WI38 (cell line): ENCODE measurements at regions not wholly inside any gene's neighbourhood (a gene's known extent, or its start where the extent isn't known, plus 50 kb on each side); places are given as distances from the start of the nearest gene placed in this dataset.

Experiments
- H3K4me3 ChIP-seq: 2 replicates; pipeline ENCODE4 v1.5.1; 2011; ENCODE audit warnings: low read depth, mild to moderate bottlenecking, control low read depth, low read length
- CTCF ChIP-seq: IDR thresholded peaks from 2 replicates; pipeline ENCODE4 v1.5.1; 2012; ENCODE audit warnings: low read depth, mild to moderate bottlenecking, control low read depth, low read length

- no peak for TF ChIP-seq CTCF
- H3K4me3 ChIP-seq: no peak overlapping the region
Measured at GRCh38 chr22:47663615-47664605, 901.5 kb downstream of the TBC1D22A start.

GRCh38 chr22:47659467-47660223 is 897.2 kb downstream of the TBC1D22A start:
- H3K4me3 ChIP-seq: no peak overlapping the region
- TF ChIP-seq CTCF: no peak

GRCh38 chr22:47658182-47658581 is 895.7 kb downstream of the TBC1D22A start:
- TF ChIP-seq CTCF: no peak
- H3K4me3 ChIP-seq: no peak overlapping the region

- no peak overlapping the region for H3K4me3 ChIP-seq
- no peak for TF ChIP-seq CTCF
Measured at GRCh38 chr22:47657224-47657623, 894.8 kb downstream of the TBC1D22A start.

GRCh38 chr22:47656806-47657205 is 894.4 kb downstream of the TBC1D22A start:
- no peak overlapping the region for H3K4me3 ChIP-seq
- no peak for TF ChIP-seq CTCF

GRCh38 chr22:47655930-47656329 is 893.5 kb downstream of the TBC1D22A start:
- no peak for TF ChIP-seq CTCF

More at GRCh38 chr22:47655930-47656329, 893.5 kb downstream of the TBC1D22A start:
- no peak overlapping the region for H3K4me3 ChIP-seq
